HG03139 (cell line): ENCODE measurements at regions not wholly inside any gene's neighbourhood (a gene's known extent, or its start where the extent isn't known, plus 50 kb on each side); places are given as distances from the start of the nearest gene placed in this dataset.

Experiments
- ATAC-seq: cut with Tn5 transposase; IDR thresholded peaks from one replicate; pipeline ENCODE4 v1.9.1; 2021; ENCODE audit not compliant: unreplicated experiment

DNA sequence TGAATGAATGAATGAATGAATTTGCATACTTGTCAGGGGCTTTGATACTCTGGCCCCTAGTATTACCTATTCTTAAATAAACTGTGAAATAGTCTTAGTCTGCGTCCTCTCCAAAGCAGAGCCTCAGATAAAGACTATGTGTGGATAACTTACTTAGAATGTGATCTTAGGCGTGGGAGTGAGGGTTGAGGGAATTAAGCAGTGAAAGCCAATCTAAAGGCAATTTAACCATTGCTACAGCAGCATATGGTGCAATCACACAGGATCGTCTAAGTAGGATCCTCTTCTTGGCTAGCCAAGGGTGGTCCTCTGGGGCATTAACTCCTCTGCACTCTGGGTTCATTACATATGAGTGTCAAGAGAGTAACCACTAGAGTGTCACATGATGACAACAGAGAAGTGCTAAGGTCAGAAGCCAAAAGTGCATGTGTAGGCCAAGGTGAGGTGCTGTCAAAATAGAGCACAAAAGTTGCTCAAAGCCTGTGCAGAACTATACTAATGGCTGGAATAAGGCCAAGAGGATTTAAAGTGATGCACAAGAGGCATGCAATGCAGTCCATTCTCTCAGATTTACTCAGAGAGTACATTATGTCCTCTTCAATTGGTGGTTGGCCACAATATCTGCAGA, 274.4 kb upstream of the SEMA6A start:
- ATAC-seq = no peak

DNA sequence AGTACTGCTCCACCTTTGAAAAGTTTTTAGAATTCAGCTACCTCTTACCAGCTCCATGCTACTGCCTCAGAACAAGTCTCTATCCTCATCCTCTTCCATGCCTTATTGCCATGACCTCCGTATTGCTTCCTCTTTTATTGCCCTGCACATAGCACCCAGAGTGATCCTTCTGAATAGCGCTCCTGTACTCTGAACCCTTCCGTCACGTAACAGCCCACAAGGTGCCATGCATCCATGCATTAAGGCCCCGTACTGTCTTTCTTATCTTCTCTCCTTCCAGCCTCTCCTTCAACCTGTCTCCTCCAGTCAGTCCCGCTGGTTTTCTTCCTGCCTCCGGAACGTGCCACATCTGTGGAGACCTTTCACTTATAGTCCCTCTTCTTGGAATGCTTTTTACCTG, 273.3 kb upstream of the SEMA6A start:
- no peak for ATAC-seq

DNA sequence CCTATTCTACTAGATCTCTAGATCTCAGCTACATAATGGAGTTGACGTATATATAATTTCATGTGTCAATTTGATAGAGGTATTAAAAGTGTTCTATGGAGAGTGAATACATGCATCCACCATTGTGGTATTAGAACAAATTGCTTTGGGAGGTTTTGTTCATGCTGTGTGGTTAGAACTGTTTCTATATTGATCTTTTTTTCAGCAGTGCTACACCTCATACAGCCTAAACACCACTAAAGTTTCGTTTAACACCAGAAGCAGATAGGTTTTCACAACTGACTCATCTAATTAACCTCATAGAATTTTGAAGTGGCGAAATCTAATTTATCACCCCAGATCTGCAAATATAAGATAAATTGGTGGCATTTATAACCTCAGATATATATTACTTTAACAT, 269.4 kb upstream of the SEMA6A start:
- no peak for ATAC-seq

DNA sequence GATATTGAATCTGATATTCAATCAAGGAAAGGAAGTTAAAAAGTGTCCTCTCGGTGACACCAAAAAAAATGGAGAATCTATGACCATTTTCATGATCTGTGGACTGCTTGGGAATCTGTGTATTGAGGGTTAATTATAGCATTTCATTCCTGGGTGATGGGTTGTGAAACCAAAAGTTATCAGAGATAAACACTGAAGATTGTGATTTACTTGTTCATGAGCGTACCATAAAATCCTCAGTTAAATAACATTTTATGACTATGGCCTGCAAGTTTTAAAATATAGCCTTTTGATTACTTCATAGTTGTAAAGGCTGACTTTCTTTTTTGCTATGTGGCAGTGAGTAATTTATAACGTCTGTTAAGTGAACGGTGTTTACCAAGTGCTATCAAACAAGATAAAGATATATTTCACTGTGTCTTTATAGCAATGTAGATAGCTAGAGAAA, 267.9 kb upstream of the SEMA6A start:
- no peak for ATAC-seq

DNA sequence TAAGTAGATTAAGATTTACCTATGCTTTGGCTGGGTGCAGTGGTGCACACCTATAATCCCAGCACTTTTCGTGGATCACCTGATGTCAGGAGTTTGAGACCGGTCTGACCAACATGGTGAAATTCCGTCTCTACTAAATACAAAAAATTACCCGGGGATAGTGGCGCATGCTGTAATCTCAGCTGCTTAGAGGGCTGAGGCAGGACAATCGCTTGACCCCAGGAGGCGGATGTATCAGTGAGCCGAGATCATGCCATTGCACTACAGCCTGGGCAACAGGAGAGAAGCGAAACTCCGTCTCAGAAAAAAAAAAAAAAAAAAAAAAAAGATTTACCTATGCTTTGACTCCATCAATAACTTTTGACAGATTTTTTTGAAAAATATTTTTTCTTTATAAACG, 267.1 kb upstream of the SEMA6A start:
- ATAC-seq = no peak

DNA sequence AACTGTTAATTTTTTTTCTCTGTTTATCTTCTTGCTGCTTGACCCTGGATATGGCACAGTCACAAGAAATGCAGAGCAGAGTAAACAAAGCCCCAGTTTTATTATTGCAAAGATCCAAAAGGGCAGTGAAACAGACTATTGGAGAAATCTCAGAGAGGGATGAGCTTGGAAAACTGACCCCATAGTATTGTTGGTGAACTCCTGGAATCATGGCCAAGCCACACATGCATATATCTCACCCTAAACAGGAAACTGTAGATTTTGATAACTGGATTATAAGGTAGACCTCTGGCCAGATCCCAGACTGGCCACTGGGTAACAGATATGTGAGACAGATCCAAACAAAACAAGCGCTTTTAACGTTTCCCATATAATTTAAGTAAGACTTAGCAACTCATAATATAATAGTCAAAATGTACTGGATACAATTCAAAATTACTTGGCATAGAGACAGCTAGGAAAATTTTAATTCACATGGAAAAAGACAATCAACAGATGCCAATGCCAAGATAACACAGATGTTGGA, 263.5 kb upstream of the SEMA6A start:
- ATAC-seq = no peak

DNA sequence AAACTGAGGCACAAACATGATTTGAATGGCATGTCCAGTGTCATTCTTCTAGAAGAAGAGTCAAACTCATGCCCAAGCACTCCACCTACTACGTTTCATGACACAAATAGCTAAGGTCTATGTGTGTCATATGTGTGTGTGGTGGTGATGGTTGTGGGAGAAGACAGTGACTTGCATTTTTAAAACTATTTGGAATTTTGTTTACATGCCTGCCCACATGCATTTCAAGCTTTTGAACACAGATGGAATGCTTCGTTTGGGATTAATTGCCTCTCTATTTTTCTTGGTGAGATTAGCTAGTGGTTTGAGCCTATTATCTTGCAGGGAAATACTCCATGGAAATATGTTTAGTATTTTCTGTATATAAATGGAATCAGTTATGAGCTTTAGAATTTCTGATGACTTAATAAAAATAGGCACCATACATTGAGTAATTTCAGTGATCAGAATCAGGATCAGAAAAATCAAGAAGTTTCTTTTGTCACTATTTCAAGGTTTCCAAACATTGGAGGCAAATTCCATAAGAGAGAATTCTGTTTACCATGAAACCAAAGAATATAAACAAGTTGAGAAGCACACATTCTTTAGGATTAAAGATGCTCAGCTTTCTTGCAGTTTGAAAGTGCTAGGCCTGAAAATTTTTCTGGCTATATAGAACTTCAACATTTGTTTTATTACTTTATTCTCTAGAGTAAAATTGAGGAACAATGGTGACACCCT, 260.3 kb upstream of the SEMA6A start:
- no peak for ATAC-seq

DNA sequence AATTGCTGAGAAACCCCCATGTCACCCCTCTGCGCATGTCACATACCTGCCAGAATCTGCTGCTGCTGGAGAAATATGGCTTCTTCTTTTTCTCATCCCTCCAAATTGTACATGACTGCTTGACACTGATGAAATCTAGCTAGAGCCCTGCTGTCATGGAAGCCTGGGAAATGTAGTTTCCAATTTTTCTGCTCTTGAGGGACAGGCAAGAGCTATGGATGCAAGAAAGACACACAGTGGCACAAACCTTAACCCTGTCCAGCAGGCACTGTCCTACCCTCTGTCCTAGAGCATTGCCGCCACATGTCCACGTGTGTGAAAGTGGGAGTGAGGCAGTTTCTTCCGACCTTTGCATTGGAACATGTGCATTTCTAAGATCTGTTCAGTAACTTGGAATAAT, 255.5 kb upstream of the SEMA6A start:
- ATAC-seq = no peak

DNA sequence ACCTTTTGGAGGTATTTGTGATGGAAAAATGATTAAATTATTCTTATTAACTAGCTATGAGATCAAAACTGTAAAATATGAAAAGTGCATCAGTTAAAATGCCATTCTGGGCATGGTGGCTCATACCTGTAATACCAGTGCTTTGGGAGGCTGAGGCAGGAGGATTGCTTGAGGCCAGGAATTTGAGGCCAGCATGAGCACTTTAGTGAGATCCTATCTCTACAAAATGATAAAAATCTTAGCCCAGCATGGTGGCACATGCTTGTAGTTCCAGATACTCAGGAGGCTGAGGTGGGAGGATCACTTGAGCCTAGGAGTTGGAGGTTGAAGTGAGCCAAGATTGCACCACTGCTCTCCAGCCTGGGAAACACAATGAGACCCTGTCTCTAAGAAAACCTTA, 252.5 kb upstream of the SEMA6A start:
- no peak for ATAC-seq

DNA sequence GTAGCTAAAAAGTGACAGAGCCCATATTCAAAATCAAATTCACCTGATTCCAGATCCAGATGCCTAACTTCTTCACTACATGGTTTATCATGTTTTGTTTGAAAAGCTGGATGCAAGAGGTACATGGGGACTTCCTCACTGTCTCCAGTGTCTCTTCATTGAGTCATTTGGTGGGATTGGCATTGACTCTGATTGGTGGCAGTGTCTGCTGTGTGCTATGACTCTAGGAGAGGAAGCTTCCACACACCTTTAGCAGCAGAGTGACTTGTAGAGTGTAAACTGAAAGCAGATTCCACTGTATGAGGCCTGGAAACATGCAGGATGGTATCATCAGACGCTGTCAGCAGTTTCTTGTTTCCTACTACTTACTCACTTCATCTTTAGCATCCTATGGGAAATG, 250.9 kb upstream of the SEMA6A start:
- no peak for ATAC-seq

DNA sequence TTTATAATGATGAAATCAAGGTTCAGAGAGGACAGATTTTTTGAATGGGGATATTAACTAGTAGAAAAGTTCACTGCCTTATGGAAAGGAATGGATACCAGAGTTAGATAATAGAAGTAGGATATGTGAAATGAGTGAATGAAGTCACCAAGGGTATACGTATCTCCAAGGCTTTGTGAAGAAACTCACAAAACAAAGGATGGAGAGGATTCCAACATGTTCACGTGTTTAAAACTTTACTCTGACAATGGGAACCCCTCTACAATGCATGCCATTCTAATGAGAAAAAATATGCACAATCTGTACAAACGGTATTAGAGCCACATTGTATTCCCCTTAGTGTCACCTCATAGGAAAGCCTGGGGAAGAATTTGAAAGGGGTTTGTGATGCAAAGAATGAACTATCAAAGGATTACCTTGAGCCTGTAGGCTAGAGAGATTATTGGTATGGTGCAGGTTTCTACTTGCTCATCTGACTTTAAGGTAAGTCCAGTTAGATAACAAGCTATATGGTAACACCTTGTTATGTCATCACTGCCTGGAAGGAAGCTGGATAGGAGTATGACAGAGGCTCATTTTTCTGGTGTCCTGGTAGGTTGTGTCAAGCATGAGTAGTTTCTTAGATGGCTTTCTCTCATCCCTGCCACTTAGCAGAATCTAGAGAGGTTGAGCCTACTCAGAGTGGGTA, 250.3 kb upstream of the SEMA6A start:
- ATAC-seq = no peak

DNA sequence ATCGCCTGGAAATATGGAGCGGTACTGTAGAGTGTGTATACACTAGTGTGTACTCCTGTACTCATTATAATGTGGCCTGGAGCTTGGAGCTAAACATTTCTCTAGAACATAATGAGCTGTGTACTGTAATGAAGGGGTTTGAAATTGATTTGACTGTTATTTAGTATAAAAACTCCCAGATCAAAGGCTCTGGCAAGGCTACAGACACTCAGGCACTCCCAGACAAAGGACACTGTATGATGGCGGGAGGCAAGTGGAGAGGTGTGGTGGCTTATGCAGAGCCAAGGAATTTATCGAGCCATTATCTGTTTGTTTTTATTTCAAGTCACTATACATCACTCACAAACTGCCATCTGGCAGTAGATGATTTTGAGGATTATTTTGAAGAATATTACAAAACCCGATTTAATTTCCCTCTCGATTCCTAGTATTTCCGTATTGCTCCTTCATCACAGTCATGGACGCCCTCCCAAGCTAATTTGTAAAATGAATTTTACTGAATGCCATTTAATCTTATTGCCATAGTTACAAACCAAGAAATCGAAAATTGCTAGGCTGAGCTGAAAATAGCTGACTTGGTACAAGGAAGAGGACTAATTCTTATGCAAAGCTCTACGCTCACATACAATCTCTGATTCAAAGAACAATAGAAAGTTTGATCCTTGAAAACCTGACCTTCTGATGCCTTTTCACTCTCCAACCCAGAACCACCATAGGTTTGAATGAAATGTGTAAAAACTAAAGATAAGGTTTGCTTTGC, 240.2 kb upstream of the SEMA6A start:
- no peak for ATAC-seq

DNA sequence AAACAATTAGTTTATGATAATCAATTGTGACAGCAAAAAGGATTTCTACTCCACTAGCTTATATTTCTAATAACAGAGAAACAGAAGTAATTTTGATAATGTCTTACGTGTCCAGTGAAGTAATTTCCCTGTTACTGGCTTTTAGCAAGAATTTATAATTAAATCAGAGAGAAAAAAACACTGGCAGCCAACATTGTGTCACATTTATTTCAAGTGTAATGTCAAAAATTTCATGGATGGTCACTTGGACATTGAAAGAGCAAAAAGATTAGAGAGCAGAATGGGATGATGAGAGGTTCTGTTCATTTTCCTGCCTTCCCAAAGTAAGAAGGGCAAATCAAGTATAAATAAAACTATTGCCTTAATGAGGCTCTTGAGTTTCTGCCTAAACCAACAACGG, 239.3 kb upstream of the SEMA6A start:
- ATAC-seq = no peak

DNA sequence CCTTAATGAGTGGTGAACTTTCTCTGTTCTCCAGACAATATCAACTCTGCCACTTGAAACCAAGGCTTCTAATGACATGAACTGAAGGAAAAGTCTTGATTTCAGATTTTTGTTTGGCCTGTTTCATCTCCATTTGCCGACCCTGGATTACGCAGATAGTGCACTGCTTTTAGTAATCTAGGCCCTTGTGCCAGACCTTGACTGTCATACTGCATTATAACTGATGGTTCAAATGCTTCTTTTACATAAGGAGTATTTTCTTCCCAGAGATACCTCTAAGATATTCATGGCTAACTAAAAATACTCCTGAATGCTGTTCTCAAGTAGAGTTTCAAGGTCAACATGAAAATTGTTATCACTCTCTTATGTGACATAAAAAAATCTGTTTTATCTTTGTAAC, 238.7 kb upstream of the SEMA6A start:
- no peak for ATAC-seq

DNA sequence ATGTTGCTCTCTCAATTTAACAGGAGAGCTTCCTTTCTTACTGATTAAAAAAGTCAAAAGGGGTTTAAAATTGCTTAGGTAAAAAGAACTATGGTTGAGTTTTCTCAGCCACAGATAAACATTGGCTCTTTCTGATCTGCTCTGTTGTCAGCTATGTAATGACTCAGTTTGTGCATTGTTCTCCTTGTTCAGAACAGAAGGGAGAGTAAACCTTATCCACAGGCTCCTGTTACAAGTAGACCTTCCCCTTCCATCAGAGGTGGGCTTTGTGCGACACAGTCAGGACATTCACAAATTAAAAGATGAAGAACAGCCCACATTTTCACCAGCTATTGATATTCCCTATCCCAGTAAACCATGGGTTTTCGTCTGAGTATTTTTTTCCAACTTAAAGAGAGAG, 236.3 kb upstream of the SEMA6A start:
- ATAC-seq = no peak

DNA sequence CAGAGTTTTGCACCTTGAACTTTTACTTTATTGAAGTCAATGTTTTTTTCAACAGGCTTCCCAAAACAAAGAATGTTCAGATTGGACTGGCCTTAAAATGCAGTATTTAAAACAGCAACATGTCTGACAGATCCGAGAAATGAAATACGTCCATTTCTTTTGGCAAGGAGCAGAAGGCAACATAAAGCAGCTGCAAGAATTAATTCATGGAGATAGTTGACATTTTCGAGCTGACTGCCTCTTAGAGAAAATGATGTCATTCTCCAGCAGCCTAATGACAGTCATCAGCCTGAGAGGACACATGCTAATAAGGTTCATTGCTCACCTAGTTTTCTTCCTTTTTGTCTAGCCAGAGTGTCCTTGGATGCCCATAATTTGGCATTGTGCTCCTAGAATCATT, 232.2 kb upstream of the SEMA6A start:
- no peak for ATAC-seq

DNA sequence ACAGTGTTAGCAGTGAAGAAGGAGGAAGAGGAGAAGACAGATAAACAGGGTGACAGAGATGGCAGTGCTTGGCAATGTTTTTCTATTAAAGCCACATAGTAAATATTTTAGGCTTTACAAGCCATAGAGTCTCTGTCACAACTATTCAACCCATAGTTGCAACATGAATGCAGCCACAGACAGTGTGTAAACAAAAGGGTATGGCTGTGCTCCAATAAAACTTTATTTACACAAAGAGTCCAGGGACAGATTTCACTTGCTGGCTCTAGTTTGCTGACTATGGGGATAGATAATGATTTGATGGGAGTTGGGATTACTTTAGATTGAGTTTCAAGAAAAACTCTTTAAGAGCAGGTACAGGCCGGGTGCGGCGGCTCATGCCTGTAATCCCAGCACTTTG, 224.8 kb upstream of the SEMA6A start:
- no peak for ATAC-seq

DNA sequence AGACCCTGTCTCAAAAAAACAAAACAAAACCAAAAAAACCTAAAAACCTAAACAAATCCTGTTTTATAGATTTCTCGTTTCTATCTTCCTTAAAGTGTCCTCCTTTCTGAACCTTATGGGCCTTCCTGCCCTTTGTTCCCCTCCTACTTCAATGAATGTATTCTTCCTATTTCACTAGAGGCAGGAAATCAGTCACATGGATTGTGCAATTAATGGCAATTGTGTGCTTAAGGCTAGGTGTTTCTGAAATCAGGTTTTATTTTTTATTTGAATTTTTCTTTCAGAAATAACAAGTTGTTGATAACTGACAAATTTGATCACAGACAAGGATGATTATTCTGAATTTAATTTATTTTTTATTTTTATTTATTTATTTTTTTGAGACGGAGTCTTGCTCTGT, 220.6 kb upstream of the SEMA6A start:
- ATAC-seq = no peak

DNA sequence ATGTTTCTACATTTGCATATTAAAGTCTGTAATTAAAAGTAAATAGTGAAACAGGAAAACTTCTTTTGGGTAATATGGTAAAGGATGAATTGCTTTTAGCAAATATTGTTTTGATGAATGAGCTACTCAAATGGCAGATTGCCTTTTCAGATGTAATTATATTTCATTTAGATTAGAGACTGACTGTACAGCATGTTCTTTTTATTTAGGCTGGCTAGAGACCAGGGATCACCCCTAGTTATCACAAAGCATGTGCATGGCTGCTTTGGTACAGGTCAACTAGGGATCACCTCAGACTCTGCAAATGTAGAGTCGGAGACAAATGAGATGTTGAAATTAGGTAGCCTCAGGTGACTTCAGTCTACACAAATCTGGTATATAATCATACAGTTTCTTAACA, 214.9 kb upstream of the SEMA6A start:
- ATAC-seq = no peak

DNA sequence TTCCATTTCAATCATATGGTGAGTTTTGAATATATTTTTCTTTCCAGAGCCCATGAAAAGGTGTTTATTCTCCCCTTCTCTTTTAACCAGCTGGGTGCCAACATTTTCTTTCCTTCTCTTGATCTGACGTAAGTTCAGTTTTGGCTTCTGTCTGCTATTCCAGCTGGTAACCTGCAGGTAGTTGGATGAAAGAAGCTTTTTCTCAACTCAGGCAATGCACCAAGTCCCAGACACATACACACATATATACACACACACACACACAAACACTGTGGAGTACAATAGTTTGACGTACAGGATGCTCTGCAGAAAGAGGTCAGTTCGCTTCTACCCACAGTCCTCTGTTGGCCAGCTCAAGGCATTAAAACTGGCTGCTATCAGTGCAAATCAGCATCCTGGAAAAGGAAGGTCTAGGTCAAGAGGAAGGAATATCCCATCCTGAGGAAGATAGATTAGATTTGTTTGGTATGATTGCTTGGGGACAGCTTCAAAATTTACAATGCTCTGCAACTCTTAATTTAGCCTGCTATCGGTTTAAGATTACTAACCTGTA, 214.3 kb upstream of the SEMA6A start:
- no peak for ATAC-seq

DNA sequence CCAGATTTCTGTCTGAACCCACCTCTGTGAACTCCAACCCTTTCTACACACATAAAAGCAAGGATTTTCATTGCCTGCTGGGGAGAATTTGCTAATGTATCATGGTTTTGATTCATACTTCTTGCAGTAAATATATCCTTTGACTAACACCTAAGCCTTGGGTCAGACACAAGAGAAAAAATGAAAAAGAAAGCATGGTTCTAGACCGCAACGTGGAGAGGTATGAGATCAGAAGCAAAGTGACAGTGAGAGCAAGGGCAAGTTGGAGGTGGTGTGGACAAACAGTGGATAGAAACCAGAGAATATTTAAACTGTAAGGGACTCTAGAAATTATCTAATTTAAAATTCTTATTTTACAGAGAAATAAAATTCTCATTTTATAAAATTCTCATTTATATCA, 212.9 kb upstream of the SEMA6A start:
- no peak for ATAC-seq
